Pancreas (tissue), 10 donors: ENCODE measurements at regions not wholly inside any gene's neighbourhood (a gene's known extent, or its start where the extent isn't known, plus 50 kb on each side); places are given as distances from the start of the nearest gene placed in this dataset.

Experiments used
- ATAC-seq, 4 donors: fragments of 200-7000 bp; cut with Tn5 transposase; one replicate each; pipeline versions ENCODE4 v1.8.0 to v1.9.1; 2020; ENCODE audit warnings: mild to moderate bottlenecking in 4 of 4, moderate library complexity in 4 of 4
- DNase-seq, 6 donors: peaks; one replicate each; pipeline ENCODE4 v3.0.0-alpha.2; 2020
- FAIRE-seq: peaks from 2 replicates; lab custom pipeline; 2012; peaks lifted over from hg19 to GRCh38; lab: Jason Lieb, UNC
- H3K27ac ChIP-seq, 4 donors: fragments of 200-600 bp; sonication (generic); 1 replicate in 3 of 4; 2 replicates in 1 of 4; pipeline versions ENCODE4 v1.5.0 to v1.8.0; 2020
- H3K27me3 ChIP-seq, 4 donors: fragments of 200-600 bp; one replicate each; pipeline ENCODE4 v1.8.0; 2021
- H3K36me3 ChIP-seq, 3 donors: fragments of 200-600 bp; sonication (generic) in 1 of 3; one replicate each; pipeline versions ENCODE4 v1.5.0 to v1.8.0; 2020 to 2021
- H3K4me1 ChIP-seq, 3 donors: fragments of 200-600 bp; one replicate each; pipeline ENCODE4 v1.8.0; 2021
- H3K4me3 ChIP-seq, 4 donors: fragments of 200-600 bp; sonication (generic) in 2 of 4; one replicate each; pipeline versions ENCODE4 v1.5.0 to v1.8.0; 2020 to 2021
- H3K9me3 ChIP-seq, 4 donors: fragments of 200-600 bp; one replicate each; pipeline ENCODE4 v1.8.0; 2021
- CTCF ChIP-seq, 4 donors: fragments of 200-600 bp; sonication (generic) in 3 of 4; IDR thresholded peaks; one replicate each; pipeline versions ENCODE4 v1.5.0 to v1.8.0; 2021; ENCODE audit warnings: antibody characterized with exemption in 4 of 4
- WGBS, 2 donors: extraction: QIAGEN DNeasy Blood & Tissue Kit; methylation state at CpG; one replicate each; pipeline ENCODE4 v1.1.7; 2013; 5-methylcytosine and 5-hydroxymethylcytosine counted together
- intact Hi-C, 3 donors: fragments of 100-400 bp; cut with DNase I; formaldehyde crosslinking; loops; one replicate each; pipeline versions ENCODE4 v1.11.1 to v1.14.2; 2022
- donor health status: healthy with polysubstance abuse.
- donor health status: DM: no; HTN: no; CAD: no; lungs with moderate emphysema.
- donor health status: DM: no; HTN: no; CAD: no.
- donor health status: control.
- donor health status: control.
- donor health status: Bipolar disorder and iron deficiency.
- donor health status: DM: yes; HTN: yes; CAD: no.
- donor health status: DM: no; HTN: no; CAD: no.
- donor health status: DM: no; HTN: no; CAD: no.
- donor health status: DM: yes; HTN: yes; CAD: no.

- WGBS, 2 donors, result 90 to 92% methylated on average over 7 of the region's 7 CpGs
- H3K27me3 ChIP-seq, result no peaks in the 10 kb centered on the region
- DNase-seq, result no peak
- no peaks in the 10 kb centered on the region for H3K36me3 ChIP-seq
- no peaks in the 10 kb centered on the region for H3K9me3 ChIP-seq
- no peak overlapping the region for H3K27ac ChIP-seq
- intact Hi-C loops, result no loop called here
- TF ChIP-seq CTCF (IDR thresholded peaks at IDR 0.05), result no peak
- no peak overlapping the region for H3K4me3 ChIP-seq
- FAIRE-seq, result no peak
- no peaks in the 10 kb centered on the region for H3K4me1 ChIP-seq
- no peak for ATAC-seq
These were observed 123.3 kb downstream of the ACKR3 start for GRCh38 chr2:236692937-236693336.

- Histone ChIP-seq H3K4me3 (no peak overlapping the region), H3K27ac (no peak overlapping the region), H3K9me3 (no peaks in the 10 kb centered on the region), H3K36me3 (no peaks in the 10 kb centered on the region), H3K4me1 (no peaks in the 10 kb centered on the region), H3K27me3 (no peaks in the 10 kb centered on the region)
- no peak for FAIRE-seq
- intact Hi-C loops, result no loop called here
- 91 to 96% methylated on average over 4 of the region's 4 CpGs for WGBS, 2 donors
- no peak for ATAC-seq
- TF ChIP-seq CTCF (IDR thresholded peaks at IDR 0.05), result no peak
- DNase-seq, result no peak
These were observed 123.9 kb downstream of the ACKR3 start for GRCh38 chr2:236693531-236693930.

GRCh38 chr2:236694146-236694888 is 124.7 kb downstream of the ACKR3 start:
- Histone ChIP-seq H3K9me3 (no peaks in the 10 kb centered on the region), H3K27me3 (no peaks in the 10 kb centered on the region), H3K36me3 (no peaks in the 10 kb centered on the region), H3K4me1 (no peaks in the 10 kb centered on the region), H3K27ac (no peak overlapping the region), H3K4me3 (no peak overlapping the region)
- FAIRE-seq (no peak), ATAC-seq (no peak), DNase-seq (no peak)
- TF ChIP-seq CTCF (IDR thresholded peaks at IDR 0.05), result no peak
- intact Hi-C loops, result no loop called here
- 87 to 90% methylated on average over 10 of the region's 10 CpGs for WGBS, 2 donors

GRCh38 chr2:236696834-236697233 is 127.2 kb downstream of the ACKR3 start:
- TF ChIP-seq CTCF (IDR thresholded peaks at IDR 0.05), result no peak
- DNase-seq (no peak), FAIRE-seq (no peak), ATAC-seq (no peak)
- H3K4me1 ChIP-seq, result no peaks in the 10 kb centered on the region
- no peaks in the 10 kb centered on the region for H3K27me3 ChIP-seq
- 59% methylated on average over 3 of the region's 3 CpGs for WGBS, 2 donors
- no peaks in the 10 kb centered on the region for H3K9me3 ChIP-seq
- H3K4me3 ChIP-seq, result no peak overlapping the region
- H3K36me3 ChIP-seq, result no peaks in the 10 kb centered on the region
- no peak overlapping the region for H3K27ac ChIP-seq
- intact Hi-C loops, result no loop called here

GRCh38 chr2:236698016-236698627 is 128.5 kb downstream of the ACKR3 start:
- no peak for TF ChIP-seq CTCF (IDR thresholded peaks at IDR 0.05)
- FAIRE-seq, result no peak
- DNase-seq, result no peak
- H3K4me1 ChIP-seq, result peaks cover 0 to 6% (median 4%) of the 10 kb centered on the region in 3 donors
- H3K36me3 ChIP-seq, result no peaks in the 10 kb centered on the region
- ATAC-seq, result no peak
- no peak overlapping the region for H3K27ac ChIP-seq
- intact Hi-C loops, result no loop called here
- 86 to 95% methylated on average over 8 of the region's 8 CpGs for WGBS, 2 donors
- H3K27me3 ChIP-seq, result no peaks in the 10 kb centered on the region
- H3K4me3 ChIP-seq, result no peak overlapping the region
- no peaks in the 10 kb centered on the region for H3K9me3 ChIP-seq
